SU-DHL-6 (cell line): ENCODE measurements at regions not wholly inside any gene's neighbourhood (a gene's known extent, or its start where the extent isn't known, plus 50 kb on each side); places are given as distances from the start of the nearest gene placed in this dataset.

ENCODE experiments used
- H2AFZ ChIP-seq: fragments of 200-600 bp; sonication (generic); 2 replicates; pipeline ENCODE4 v1.6.1; 2014; ENCODE audit warnings: low read depth, mild to moderate bottlenecking, moderate library complexity, mixed read lengths, antibody characterized with exemption, low read length; ENCODE audit not compliant: severe bottlenecking
- H3F3A ChIP-seq: fragments of 200-600 bp; shearing (Covaris generic); 2 replicates; pipeline ENCODE4 v1.6.0; 2016; ENCODE audit warnings: antibody characterized with exemption, mild to moderate bottlenecking; ENCODE audit not compliant: insufficient read depth
- H3K27ac ChIP-seq: fragments of 200-600 bp; sonication (generic); 2 replicates; pipeline ENCODE4 v1.5.1; 2016; ENCODE audit warnings: low read depth, mild to moderate bottlenecking, low read length, moderate library complexity, mixed read lengths
- H3K27me3 ChIP-seq: fragments of 200-600 bp; sonication (generic), shearing (Covaris generic); 2 replicates; pipeline ENCODE4 v1.6.0; 2014; ENCODE audit warnings: mild to moderate bottlenecking, low read length
- H3K36me3 ChIP-seq: fragments of 200-600 bp; sonication (generic); 2 replicates; pipeline ENCODE4 v1.6.1; 2014; ENCODE audit warnings: mild to moderate bottlenecking, low read length, mixed read lengths
- H3K4me2 ChIP-seq: fragments of 300-600, 200-600 bp; shearing (Covaris generic), sonication (generic); 2 replicates; pipeline ENCODE4 v1.6.0; 2014; ENCODE audit warnings: low read length, low read depth, mild to moderate bottlenecking; ENCODE audit not compliant: poor library complexity, severe bottlenecking
- H3K4me3 ChIP-seq: fragments of 200-600 bp; sonication (generic); 2 replicates; pipeline ENCODE4 v1.5.1; 2014; ENCODE audit warnings: antibody characterized with exemption, low read length, mild to moderate bottlenecking, mixed read lengths; ENCODE audit not compliant: insufficient read depth, poor library complexity, severe bottlenecking
- H3K79me2 ChIP-seq: fragments of 200-600 bp; sonication (generic); 2 replicates; pipeline ENCODE4 v1.6.1; 2014; ENCODE audit warnings: mild to moderate bottlenecking, low read length, moderate library complexity; ENCODE audit not compliant: insufficient read depth
- H3K9ac ChIP-seq: fragments of 200-600 bp; sonication (generic); 2 replicates; pipeline ENCODE4 v1.7.0; 2014; ENCODE audit warnings: mild to moderate bottlenecking, low read length
- H3K9me2 ChIP-seq: fragments of 200-600 bp; sonication (generic); replicated peaks from 2 replicates; pipeline ENCODE4 v1.6.1; 2014; ENCODE audit warnings: low read length; ENCODE audit not compliant: insufficient read depth
- H3K9me3 ChIP-seq: fragments of 200-600 bp; sonication (generic); 2 replicates; pipeline ENCODE4 v1.6.1; 2014; ENCODE audit warnings: low read length, mixed read lengths; ENCODE audit not compliant: insufficient read depth
- H4K20me1 ChIP-seq: fragments of 200-600 bp; sonication (generic); 2 replicates; pipeline ENCODE4 v1.6.1; 2014; ENCODE audit warnings: low read depth, mild to moderate bottlenecking, antibody characterized with exemption, low read length, moderate library complexity, mixed read lengths
- CTCF ChIP-seq: fragments of 200-600 bp; sonication (generic); IDR thresholded peaks from one replicate; pipeline ENCODE4 v1.5.1; 2017; ENCODE audit warnings: antibody characterized with exemption, mild to moderate bottlenecking, low read length, moderate library complexity; ENCODE audit not compliant: insufficient read depth, poor library complexity, severe bottlenecking
- EZH2phosphoT487 ChIP-seq: fragments of 200-600 bp; sonication (generic), shearing (Covaris generic); conservative IDR thresholded peaks from 2 replicates; pipeline ENCODE4 v1.6.1; 2018; ENCODE audit warnings: mild to moderate bottlenecking, antibody characterized with exemption, low read length, moderate library complexity, mixed read lengths

- H3K36me3 ChIP-seq, result no peaks in the 10 kb centered on the region
These were observed 104.1 kb downstream of the KCTD15 start for GRCh38 chr19:33900817-33901216.

GRCh38 chr19:33902395-33902794, 105.7 kb downstream of the KCTD15 start:
- H3K9ac ChIP-seq, result no peak overlapping the region
- no peak for TF ChIP-seq CTCF
- TF ChIP-seq EZH2phosphoT487, result no peak
- peaks cover 14% of the 10 kb centered on the region; the same call in 1 of the 2 replicates for H3K9me3 ChIP-seq
- H3K4me2 ChIP-seq, result no peak overlapping the region
- H3K27ac ChIP-seq, result no peak overlapping the region
- no peak overlapping the region for H3K4me3 ChIP-seq
- H3K27me3 ChIP-seq, result no peaks in the 10 kb centered on the region
- H3K9me2 ChIP-seq, result no peaks in the 10 kb centered on the region
- no peaks in the 10 kb centered on the region for H4K20me1 ChIP-seq
- no peaks in the 10 kb centered on the region for H3K79me2 ChIP-seq
- no peak overlapping the region for H2AFZ ChIP-seq
- no peaks in the 10 kb centered on the region for H3F3A ChIP-seq
- H3K36me3 ChIP-seq, result no peaks in the 10 kb centered on the region

More at GRCh38 chr19:33900817-33901216, 104.1 kb downstream of the KCTD15 start:
- Histone ChIP-seq H3K9ac (no peak overlapping the region), H4K20me1 (no peaks in the 10 kb centered on the region), H3K79me2 (no peaks in the 10 kb centered on the region), H2AFZ (no peak overlapping the region), H3K9me3 (peaks cover 14% of the 10 kb centered on the region; the same call in 1 of the 2 replicates), H3K27ac (no peak overlapping the region), H3K27me3 (no peaks in the 10 kb centered on the region), H3F3A (no peaks in the 10 kb centered on the region), H3K4me2 (no peak overlapping the region), H3K9me2 (no peaks in the 10 kb centered on the region), H3K4me3 (no peak overlapping the region)
- TF ChIP-seq EZH2phosphoT487, result no peak
- TF ChIP-seq CTCF, result no peak

GRCh38 chr19:33902802-33903488, 106.3 kb downstream of the KCTD15 start:
- H3F3A ChIP-seq, result no peaks in the 10 kb centered on the region
- H3K27me3 ChIP-seq, result no peaks in the 10 kb centered on the region
- H3K4me3 ChIP-seq, result no peak overlapping the region

More at GRCh38 chr19:33902802-33903488, 106.3 kb downstream of the KCTD15 start:
- H2AFZ ChIP-seq, result no peak overlapping the region
- no peaks in the 10 kb centered on the region for H4K20me1 ChIP-seq
- no peaks in the 10 kb centered on the region for H3K36me3 ChIP-seq
- H3K9me3 ChIP-seq, result peaks cover 13% of the 10 kb centered on the region; the same call in 1 of the 2 replicates
- H3K27ac ChIP-seq, result no peak overlapping the region
- no peak overlapping the region for H3K4me2 ChIP-seq
- H3K9me2 ChIP-seq, result no peaks in the 10 kb centered on the region
- H3K9ac ChIP-seq, result no peak overlapping the region
- TF ChIP-seq EZH2phosphoT487 (no peak), CTCF (no peak)
- no peaks in the 10 kb centered on the region for H3K79me2 ChIP-seq
